Astrocyte (in vitro differentiated cells and primary cell): ENCODE measurements at regions not wholly inside any gene's neighbourhood (a gene's known extent, or its start where the extent isn't known, plus 50 kb on each side); places are given as distances from the start of the nearest gene placed in this dataset.
"Not testable (repeated sequence)": the region's sequence is repeated elsewhere in the genome, so short reads cannot be mapped to it uniquely, and the experiment has no call there.

Source experiments
- EZH2 ChIP-seq: IDR thresholded peaks from 2 replicates; pipeline ENCODE4 v1.6.1; 2012; ENCODE audit warnings: mild to moderate bottlenecking, low read length, inconsistent platforms; ENCODE audit not compliant: insufficient read depth
- TF ChIP-seq, protein P1 (sequence below): IDR thresholded peaks from 2 replicates; pipeline ENCODE4 v1.5.1; 2011; ENCODE audit warnings: low read depth, mild to moderate bottlenecking, inconsistent platforms, low read length, moderate library complexity; ENCODE audit not compliant: insufficient read depth

- TF ChIP-seq, protein P1, sequence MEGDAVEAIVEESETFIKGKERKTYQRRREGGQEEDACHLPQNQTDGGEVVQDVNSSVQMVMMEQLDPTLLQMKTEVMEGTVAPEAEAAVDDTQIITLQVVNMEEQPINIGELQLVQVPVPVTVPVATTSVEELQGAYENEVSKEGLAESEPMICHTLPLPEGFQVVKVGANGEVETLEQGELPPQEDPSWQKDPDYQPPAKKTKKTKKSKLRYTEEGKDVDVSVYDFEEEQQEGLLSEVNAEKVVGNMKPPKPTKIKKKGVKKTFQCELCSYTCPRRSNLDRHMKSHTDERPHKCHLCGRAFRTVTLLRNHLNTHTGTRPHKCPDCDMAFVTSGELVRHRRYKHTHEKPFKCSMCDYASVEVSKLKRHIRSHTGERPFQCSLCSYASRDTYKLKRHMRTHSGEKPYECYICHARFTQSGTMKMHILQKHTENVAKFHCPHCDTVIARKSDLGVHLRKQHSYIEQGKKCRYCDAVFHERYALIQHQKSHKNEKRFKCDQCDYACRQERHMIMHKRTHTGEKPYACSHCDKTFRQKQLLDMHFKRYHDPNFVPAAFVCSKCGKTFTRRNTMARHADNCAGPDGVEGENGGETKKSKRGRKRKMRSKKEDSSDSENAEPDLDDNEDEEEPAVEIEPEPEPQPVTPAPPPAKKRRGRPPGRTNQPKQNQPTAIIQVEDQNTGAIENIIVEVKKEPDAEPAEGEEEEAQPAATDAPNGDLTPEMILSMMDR, result not testable (repeated sequence)
- TF ChIP-seq EZH2, result not testable (repeated sequence)
Measured at GRCh38 chr1:143785883-143786282, 185.9 kb downstream of the FAM72C start.
